K562 (cell line): ENCODE measurements at regions not wholly inside any gene's neighbourhood (a gene's known extent, or its start where the extent isn't known, plus 50 kb on each side); places are given as distances from the start of the nearest gene placed in this dataset.

Experiments used
- ATAC-seq: fragments of 200-7000 bp; cut with Tn5 transposase; 3 replicates; pipeline ENCODE4 v1.9.1; 2020; ENCODE audit warnings: moderate library complexity
- BruUV-seq: library from RNA; stranded (reverse); fragments of 400-500 nt; replicated peaks from 2 replicates; lab custom pipeline; 2021; lab: Mats Ljungman, UMichigan
- CTCF ChIA-PET: fragments of 300-600 bp; formaldehyde crosslinking; extraction: SDS; loops from one replicate; lab custom pipeline; 2021; ENCODE audit warnings: low intra/inter-chr PET ratio; lab: Yijun Ruan, JAX
- POLR2A ChIA-PET: fragments of 300-600, 350-650 bp; sonication (Branson Sonifier 250); formaldehyde crosslinking; extraction: SDS; loops from one replicate; lab custom pipeline; 2021; ENCODE audit warnings: antibody characterized with exemption, inconsistent platforms; lab: Yijun Ruan, JAX
- DNase-seq, 4 experiments: peaks; one replicate each; pipeline versions ENCODE4 v3.0.0 to v3.0.0-alpha.2; 2011 to 2018; ENCODE audit warnings: low spot score in 3 of 4, mixed read lengths in 3 of 4; ENCODE audit errors: extremely low read depth in 1 of 4
- FAIRE-seq: peaks from 2 replicates; lab custom pipeline; 2011; peaks lifted over from hg19 to GRCh38; lab: Jason Lieb, UNC
- H2AFZ ChIP-seq: 2 replicates; pipeline ENCODE4 v1.6.0; 2011; ENCODE audit warnings: low read depth, low read length, control low read depth, inconsistent platforms
- H3K27ac ChIP-seq: fragments of 200-600 bp; 3 replicates; pipeline ENCODE4 v1.8.0; 2011; ENCODE audit warnings: low read depth, mild to moderate bottlenecking, control low read depth, inconsistent platforms, low read length, moderate library complexity, mixed read lengths; ENCODE audit errors: extremely low read depth
- H3K27me3 ChIP-seq, 2 experiments: fragments of 300-600 bp in 1 of 2; 2 replicates in 1 of 2; 3 replicates in 1 of 2; pipeline versions ENCODE4 v1.6.0 to v1.8.0; 2011; ENCODE audit warnings: inconsistent platforms in 2 of 2, low read length in 2 of 2, mild to moderate bottlenecking in 1 of 2, mixed read lengths in 1 of 2, moderate library complexity in 1 of 2; ENCODE audit not compliant: control insufficient read depth in 2 of 2, insufficient read depth in 2 of 2
- H3K36me3 ChIP-seq: fragments of 300-600 bp; 3 replicates; pipeline ENCODE4 v1.8.0; 2011; ENCODE audit warnings: mild to moderate bottlenecking, low read length, inconsistent platforms; ENCODE audit not compliant: control insufficient read depth, insufficient read depth
- H3K4me1 ChIP-seq, 2 experiments: fragments of 200-600 bp in 1 of 2; replicated peaks in 1 of 2; 2 replicates in 1 of 2; 3 replicates in 1 of 2; pipeline versions ENCODE4 v1.5.1 to v1.8.0; 2011; ENCODE audit warnings: inconsistent platforms in 2 of 2, low read length in 2 of 2, mild to moderate bottlenecking in 1 of 2, mixed read lengths in 1 of 2, moderate library complexity in 1 of 2; ENCODE audit not compliant: control insufficient read depth in 2 of 2, insufficient read depth in 2 of 2
- H3K4me2 ChIP-seq: 2 replicates; pipeline ENCODE4 v1.6.1; 2011; ENCODE audit warnings: low read length, control low read depth, inconsistent platforms, mixed read lengths; ENCODE audit not compliant: insufficient read depth
- H3K4me3 ChIP-seq: fragments of 200-600 bp; sonication (generic), shearing (Covaris generic); 2 replicates; pipeline ENCODE4 v1.5.1; 2016; ENCODE audit warnings: control low read depth, inconsistent platforms
- H3K79me2 ChIP-seq: fragments of 200-600 bp; 3 replicates; pipeline ENCODE4 v1.8.0; 2011; ENCODE audit warnings: low read length, inconsistent platforms; ENCODE audit not compliant: control insufficient read depth, insufficient read depth
- H3K9ac ChIP-seq, 2 experiments: 2 replicates each; pipeline versions ENCODE4 v1.6.0 to v1.6.1; 2011; ENCODE audit warnings: low read depth in 2 of 2, low read length in 2 of 2, control low read depth in 1 of 2, inconsistent platforms in 1 of 2, mild to moderate bottlenecking in 1 of 2, mixed read lengths in 1 of 2; ENCODE audit not compliant: insufficient read depth in 1 of 2
- H3K9me1 ChIP-seq: one replicate; pipeline ENCODE4 v1.6.0; 2011; ENCODE audit warnings: inconsistent platforms, mild to moderate bottlenecking, low read length, moderate library complexity; ENCODE audit not compliant: control insufficient read depth, insufficient read depth
- H3K9me3 ChIP-seq: replicated peaks from 2 replicates; pipeline ENCODE4 v1.5.1; 2011; ENCODE audit warnings: low read depth, low read length, inconsistent platforms; ENCODE audit not compliant: control insufficient read depth, insufficient read depth
- H4K20me1 ChIP-seq: replicated peaks from 2 replicates; pipeline ENCODE4 v1.6.1; 2011; ENCODE audit warnings: low read length, inconsistent platforms, mixed read lengths; ENCODE audit not compliant: control insufficient read depth, insufficient read depth
- ATF1 ChIP-seq, 2 experiments: fragments of 450-650 bp in 1 of 2; IDR thresholded peaks; 2 replicates each; pipeline ENCODE4 v1.6.1; 2016; ENCODE audit warnings: missing compliant biosample characterization in 1 of 2, missing genetic modification characterization in 1 of 2
- DMBX1 ChIP-seq: fragments of 250-450 bp; sonication (Bioruptor Pico); IDR thresholded peaks from 2 replicates; pipeline ENCODE4 v1.8.0; 2022; ENCODE audit warnings: inconsistent platforms, mild to moderate bottlenecking, moderate library complexity, borderline replicate concordance
- FOXM1 ChIP-seq, 2 experiments: fragments of 450-650 bp in 1 of 2; sonication (generic) in 1 of 2; formaldehyde crosslinking in 1 of 2; IDR thresholded peaks; 2 replicates each; pipeline versions ENCODE4 v1.6.1 to v1.9.0; 2017 to 2022; ENCODE audit warnings: low read depth in 2 of 2, mild to moderate bottlenecking in 2 of 2, missing genetic modification reagents in 1 of 2, moderate library complexity in 1 of 2
- HDAC1 ChIP-seq, 2 experiments: fragments of 450-650 bp; IDR thresholded peaks; 2 replicates each; pipeline ENCODE4 v1.6.1; 2016 to 2017; ENCODE audit warnings: inconsistent platforms in 1 of 2, mild to moderate bottlenecking in 1 of 2, moderate library complexity in 1 of 2
- HDAC3 ChIP-seq: fragments of 450-650 bp; IDR thresholded peaks from 2 replicates; pipeline ENCODE4 v1.6.1; 2018; ENCODE audit warnings: borderline replicate concordance, mild to moderate bottlenecking, moderate library complexity; ENCODE audit not compliant: partially characterized antibody
- RFX7 ChIP-seq: fragments of 250-450 bp; sonication (Bioruptor Pico); IDR thresholded peaks from 2 replicates; pipeline ENCODE4 v1.5.1; 2021; ENCODE audit warnings: mild to moderate bottlenecking
- SIN3A ChIP-seq, 2 experiments: fragments of 150-350 bp in 1 of 2; IDR thresholded peaks; 2 replicates each; pipeline ENCODE4 v1.6.1; 2011 to 2016; ENCODE audit warnings: borderline replicate concordance in 2 of 2, low read depth in 2 of 2, low read length in 2 of 2, mild to moderate bottlenecking in 2 of 2, moderate library complexity in 2 of 2; ENCODE audit not compliant: control insufficient read depth in 1 of 2
- SMAD4 ChIP-seq: fragments of 250-450 bp; sonication (Bioruptor Pico); conservative IDR thresholded peaks from 2 replicates; pipeline ENCODE4 v1.8.0; 2021; ENCODE audit warnings: inconsistent platforms, mild to moderate bottlenecking, moderate library complexity
- ZNF282 ChIP-seq: sonication (generic); formaldehyde crosslinking; IDR thresholded peaks from 2 replicates; pipeline ENCODE4 v1.8.1; 2023; ENCODE audit warnings: missing genetic modification reagents
- ZNF3 ChIP-seq: fragments of 250-450 bp; sonication (Bioruptor Pico); IDR thresholded peaks from 2 replicates; pipeline ENCODE4 v1.5.0; 2021; ENCODE audit warnings: mild to moderate bottlenecking, moderate library complexity
- WGBS: fragments of 100-300 bp; shearing (Covaris generic); methylation state at CpG from one replicate; pipeline ENCODE4 v1.1.6; 2016; ENCODE audit warnings: low coverage, mixed read lengths; ENCODE audit not compliant: insufficient coverage; ENCODE audit errors: missing lambda C conversion rate; 5-methylcytosine and 5-hydroxymethylcytosine counted together
- in situ Hi-C: fragments of 300-500 bp; cut with MboI; formaldehyde crosslinking; loops from 4 replicates; pipeline ENCODE4 v1.15.0; 2018; ENCODE audit warnings: inconsistent platforms, mixed read lengths
- intact Hi-C: fragments of 100-400 bp; cut with micrococcal nuclease; formaldehyde crosslinking; loops from 2 replicates; pipeline ENCODE4 v1.14.2; 2022

DNA sequence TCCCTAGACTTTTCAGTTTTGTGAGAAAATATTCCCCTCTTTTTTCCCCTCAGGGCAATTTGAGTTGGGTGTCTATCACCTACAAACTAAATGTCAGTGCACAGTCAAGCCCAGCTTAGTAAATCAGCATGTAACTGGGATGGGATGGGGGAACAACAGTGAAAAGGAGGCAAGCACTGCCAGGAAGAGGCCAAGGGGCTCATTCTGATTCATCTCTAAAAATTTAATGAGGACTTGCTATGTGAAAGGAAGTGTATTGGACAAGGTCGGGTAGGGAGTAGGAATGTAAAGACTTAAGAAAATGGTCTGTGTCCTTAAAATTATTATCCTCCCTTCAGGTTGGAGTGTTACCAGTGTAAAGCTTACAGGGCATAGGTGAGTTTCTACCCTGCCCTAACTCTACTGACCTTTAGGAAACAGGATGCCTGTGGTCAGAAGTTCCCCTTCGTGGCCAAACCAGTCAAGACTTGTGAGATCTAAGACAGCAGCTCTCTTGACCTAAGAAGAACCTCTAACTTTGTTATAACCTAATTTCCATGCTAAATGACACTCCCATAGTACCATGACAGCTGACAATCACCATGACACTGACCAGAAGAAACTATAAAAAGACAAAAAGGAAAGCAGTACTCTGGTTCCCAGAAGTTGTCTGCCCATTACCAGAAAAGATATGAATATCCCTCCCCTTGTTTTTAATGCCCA, 194.4 kb upstream of the LDB2 start:
- Histone ChIP-seq H3K4me1 (no peaks in the 10 kb centered on the region), H3K9me3 (no peaks in the 10 kb centered on the region), H3K27ac (no peak overlapping the region), H2AFZ (no peak overlapping the region), H3K27me3 (no peaks in the 10 kb centered on the region), H3K9ac (no peak overlapping the region), H3K79me2 (no peaks in the 10 kb centered on the region), H3K36me3 (no peaks in the 10 kb centered on the region), H3K4me2 (no peak overlapping the region), H3K9me1 (no peaks in the 10 kb centered on the region), H4K20me1 (no peaks in the 10 kb centered on the region), H3K4me3 (no peak overlapping the region)
- ATAC-seq (no peak), FAIRE-seq (no peak), DNase-seq (no peak)
- CTCF ChIA-PET, result no interaction called here
- TF ChIP-seq ZNF282 (no peak), SIN3A (IDR thresholded peaks at IDR 0.05; ENCODE audit: borderline replicate concordance in 2 of 2, control insufficient read depth in 1 of 2, low read depth in 2 of 2, low read length in 2 of 2) (no peak), FOXM1 (IDR thresholded peaks at IDR 0.05; ENCODE audit: low read depth) (no peak), FOXM1 (CRISPR knock-in tag; IDR thresholded peaks at IDR 0.05; ENCODE audit: low read depth) (no peak), HDAC3 (no peak), RFX7 (CRISPR knock-in tag) (no peak), SMAD4 (CRISPR knock-in tag) (no peak), ZNF3 (CRISPR knock-in tag) (no peak), ATF1 (CRISPR knock-in tag; IDR thresholded peaks at IDR 0.05) (no peak), ATF1 (tag; IDR thresholded peaks at IDR 0.05) (no peak), DMBX1 (CRISPR knock-in tag) (no peak), HDAC1 (IDR thresholded peaks at IDR 0.05) (no peak)
- POLR2A ChIA-PET, result no interaction called here
- BruUV-seq, result no TSS peak
- intact Hi-C loops (loop anchor here (10.0 kb wide), 1 partner anchor 232 kb away; no protein-coding TSS in a partner anchor), in situ Hi-C loops (no loop called here)
- WGBS, result 0% methylated on average over 2 of the region's 2 CpGs
